ENCODE measurements at regions not wholly inside any gene's neighbourhood (a gene's known extent, or its start where the extent isn't known, plus 50 kb on each side); places are given as distances from the start of the nearest gene placed in this dataset.
"Not testable (repeated sequence)": the region's sequence is repeated elsewhere in the genome, so short reads cannot be mapped to it uniquely, and the experiment has no call there.

DNA sequence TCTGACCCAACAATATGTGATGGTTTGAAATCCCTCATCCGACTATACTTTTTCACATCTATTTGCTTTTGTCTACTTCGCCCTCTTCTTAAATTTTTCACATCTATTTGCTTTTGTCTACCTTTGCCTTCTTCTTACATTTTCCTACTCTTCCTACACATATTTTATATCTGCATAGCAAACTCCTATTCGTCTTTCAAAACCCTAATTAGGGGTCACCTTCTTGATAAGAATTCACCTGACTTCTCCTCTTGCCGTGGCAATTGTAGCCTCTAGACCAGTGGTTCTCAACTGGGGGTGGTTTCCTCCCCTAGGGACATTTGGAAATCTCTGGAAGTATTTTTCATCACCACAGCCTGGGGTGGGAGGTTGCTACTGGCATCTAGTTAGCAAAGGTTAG is 607.4 kb downstream of the NTRK3 start:
- DNase-seq (ENCODE audit: low read depth in 2 of 2) = no peak
- no peak overlapping the region for H3K9ac ChIP-seq (ENCODE audit: insufficient read depth, low read length)
- no peaks in the 10 kb centered on the region for H3K79me2 ChIP-seq (ENCODE audit: control insufficient read depth, insufficient read depth, low read length)
- no peak overlapping the region for H3K27ac ChIP-seq (ENCODE audit: insufficient read depth, low read length)
- H3K36me3 ChIP-seq (ENCODE audit: control insufficient read depth, insufficient read depth, low read length) = no peaks in the 10 kb centered on the region
- H3K4me2 ChIP-seq (ENCODE audit: extremely low read depth, insufficient read depth, low read length) = no peak overlapping the region
- H4K20me1 ChIP-seq (ENCODE audit: control insufficient read depth, extremely low read depth, insufficient read depth, low read length) = no peaks in the 10 kb centered on the region
- no peaks in the 10 kb centered on the region for H3K27me3 ChIP-seq (ENCODE audit: control insufficient read depth, insufficient read depth, low read length)
- H3K9me3 ChIP-seq (ENCODE audit: control insufficient read depth, insufficient read depth, low read depth, low read length) = no peaks in the 10 kb centered on the region
- TF ChIP-seq, protein P1, sequence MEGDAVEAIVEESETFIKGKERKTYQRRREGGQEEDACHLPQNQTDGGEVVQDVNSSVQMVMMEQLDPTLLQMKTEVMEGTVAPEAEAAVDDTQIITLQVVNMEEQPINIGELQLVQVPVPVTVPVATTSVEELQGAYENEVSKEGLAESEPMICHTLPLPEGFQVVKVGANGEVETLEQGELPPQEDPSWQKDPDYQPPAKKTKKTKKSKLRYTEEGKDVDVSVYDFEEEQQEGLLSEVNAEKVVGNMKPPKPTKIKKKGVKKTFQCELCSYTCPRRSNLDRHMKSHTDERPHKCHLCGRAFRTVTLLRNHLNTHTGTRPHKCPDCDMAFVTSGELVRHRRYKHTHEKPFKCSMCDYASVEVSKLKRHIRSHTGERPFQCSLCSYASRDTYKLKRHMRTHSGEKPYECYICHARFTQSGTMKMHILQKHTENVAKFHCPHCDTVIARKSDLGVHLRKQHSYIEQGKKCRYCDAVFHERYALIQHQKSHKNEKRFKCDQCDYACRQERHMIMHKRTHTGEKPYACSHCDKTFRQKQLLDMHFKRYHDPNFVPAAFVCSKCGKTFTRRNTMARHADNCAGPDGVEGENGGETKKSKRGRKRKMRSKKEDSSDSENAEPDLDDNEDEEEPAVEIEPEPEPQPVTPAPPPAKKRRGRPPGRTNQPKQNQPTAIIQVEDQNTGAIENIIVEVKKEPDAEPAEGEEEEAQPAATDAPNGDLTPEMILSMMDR (conservative IDR thresholded peaks at IDR 0.05 in 1 of 2, IDR thresholded peaks at IDR 0.05 in 1 of 2; ENCODE audit: low read depth in 1 of 2, low read length in 2 of 2) = no peak
- TF ChIP-seq EZH2 (IDR thresholded peaks at IDR 0.05; ENCODE audit: low read length, missing control alignments) = no peak
- H2AFZ ChIP-seq (ENCODE audit: low read length) = no peak overlapping the region
- no peaks in the 10 kb centered on the region for H3K4me1 ChIP-seq (ENCODE audit: control insufficient read depth, extremely low read depth, insufficient read depth, low read length)
- no peak overlapping the region for H3K4me3 ChIP-seq (replicated peaks in 1 of 4; ENCODE audit: control extremely low read depth in 1 of 4, insufficient read depth in 1 of 4, low read depth in 3 of 4, low read length in 4 of 4)

DNA sequence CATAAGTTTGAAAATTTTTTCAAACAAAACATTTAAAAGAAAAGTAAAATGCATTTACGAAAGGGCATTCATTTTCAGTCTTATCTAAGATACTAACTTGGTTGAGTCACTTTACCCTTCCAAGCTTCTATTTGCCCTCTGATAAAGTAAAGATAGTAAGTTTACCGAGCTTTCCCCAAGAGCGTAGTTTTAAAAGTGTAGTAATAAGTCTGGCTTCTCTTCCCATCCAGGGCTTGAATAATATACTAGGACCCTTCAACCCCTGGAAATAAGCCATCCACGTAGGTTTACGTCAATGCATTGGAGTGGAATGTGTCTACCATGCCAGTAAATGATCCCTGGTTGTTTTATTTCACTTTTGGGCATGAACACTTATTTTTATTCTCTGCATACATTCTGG is 608.3 kb downstream of the NTRK3 start:
- H3K4me2 ChIP-seq (ENCODE audit: extremely low read depth, insufficient read depth, low read length) = no peak overlapping the region
- no peak overlapping the region for H2AFZ ChIP-seq (ENCODE audit: low read length)
- TF ChIP-seq EZH2 (IDR thresholded peaks at IDR 0.05; ENCODE audit: low read length, missing control alignments) = no peak
- TF ChIP-seq, protein P1 (conservative IDR thresholded peaks at IDR 0.05 in 1 of 2, IDR thresholded peaks at IDR 0.05 in 1 of 2; ENCODE audit: low read depth in 1 of 2, low read length in 2 of 2) = no peak
- H3K79me2 ChIP-seq (ENCODE audit: control insufficient read depth, insufficient read depth, low read length) = no peaks in the 10 kb centered on the region
- H3K36me3 ChIP-seq (ENCODE audit: control insufficient read depth, insufficient read depth, low read length) = no peaks in the 10 kb centered on the region
- no peaks in the 10 kb centered on the region for H3K9me3 ChIP-seq (ENCODE audit: control insufficient read depth, insufficient read depth, low read depth, low read length)
- H4K20me1 ChIP-seq (ENCODE audit: control insufficient read depth, extremely low read depth, insufficient read depth, low read length) = no peaks in the 10 kb centered on the region
- H3K4me3 ChIP-seq (replicated peaks in 1 of 4; ENCODE audit: control extremely low read depth in 1 of 4, insufficient read depth in 1 of 4, low read depth in 3 of 4, low read length in 4 of 4) = no peak overlapping the region
- peak; percentile 13 to 65 for DNase-seq (ENCODE audit: low read depth in 2 of 2)
- no peaks in the 10 kb centered on the region for H3K27me3 ChIP-seq (ENCODE audit: control insufficient read depth, insufficient read depth, low read length)
- no peaks in the 10 kb centered on the region for H3K4me1 ChIP-seq (ENCODE audit: control insufficient read depth, extremely low read depth, insufficient read depth, low read length)
- H3K9ac ChIP-seq (ENCODE audit: insufficient read depth, low read length) = no peak overlapping the region
- no peak overlapping the region for H3K27ac ChIP-seq (ENCODE audit: insufficient read depth, low read length)

DNA sequence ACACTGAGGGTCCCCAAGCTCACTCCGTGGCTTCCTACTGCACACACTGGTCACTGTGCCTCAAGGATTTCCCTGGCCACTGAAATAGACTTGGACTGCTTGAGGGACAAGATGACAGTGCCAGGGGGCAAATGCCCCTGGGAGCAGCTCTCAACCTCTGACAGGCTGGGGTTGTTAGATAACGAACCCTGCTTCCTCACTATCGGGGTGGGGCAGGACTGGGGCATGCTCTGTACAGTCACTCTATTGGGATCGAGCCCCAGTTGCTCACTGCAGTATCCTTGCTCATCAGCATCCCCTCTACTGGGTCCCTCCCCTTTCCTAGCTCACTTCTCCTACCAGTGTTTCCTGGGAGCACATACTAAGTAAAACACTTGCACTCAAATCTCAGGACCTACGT is 610.8 kb downstream of the NTRK3 start:
- H3K27ac ChIP-seq (ENCODE audit: insufficient read depth, low read length) = no peak overlapping the region
- no peak overlapping the region for H3K4me2 ChIP-seq (ENCODE audit: extremely low read depth, insufficient read depth, low read length)
- no peaks in the 10 kb centered on the region for H4K20me1 ChIP-seq (ENCODE audit: control insufficient read depth, extremely low read depth, insufficient read depth, low read length)
- H3K4me1 ChIP-seq (ENCODE audit: control insufficient read depth, extremely low read depth, insufficient read depth, low read length) = no peaks in the 10 kb centered on the region
- H2AFZ ChIP-seq (ENCODE audit: low read length) = no peak overlapping the region
- H3K9ac ChIP-seq (ENCODE audit: insufficient read depth, low read length) = no peak overlapping the region
- no peak overlapping the region for H3K4me3 ChIP-seq (replicated peaks in 1 of 4; ENCODE audit: control extremely low read depth in 1 of 4, insufficient read depth in 1 of 4, low read depth in 3 of 4, low read length in 4 of 4)
- H3K36me3 ChIP-seq (ENCODE audit: control insufficient read depth, insufficient read depth, low read length) = no peaks in the 10 kb centered on the region
- DNase-seq (ENCODE audit: low read depth in 2 of 2) = no peak
- no peaks in the 10 kb centered on the region for H3K27me3 ChIP-seq (ENCODE audit: control insufficient read depth, insufficient read depth, low read length)
- H3K9me3 ChIP-seq (ENCODE audit: control insufficient read depth, insufficient read depth, low read depth, low read length) = no peaks in the 10 kb centered on the region
- TF ChIP-seq EZH2 (IDR thresholded peaks at IDR 0.05; ENCODE audit: low read length, missing control alignments) = no peak
- TF ChIP-seq, protein P1 (conservative IDR thresholded peaks at IDR 0.05 in 1 of 2, IDR thresholded peaks at IDR 0.05 in 1 of 2; ENCODE audit: low read depth in 1 of 2, low read length in 2 of 2) = no peak
- no peaks in the 10 kb centered on the region for H3K79me2 ChIP-seq (ENCODE audit: control insufficient read depth, insufficient read depth, low read length)

DNA sequence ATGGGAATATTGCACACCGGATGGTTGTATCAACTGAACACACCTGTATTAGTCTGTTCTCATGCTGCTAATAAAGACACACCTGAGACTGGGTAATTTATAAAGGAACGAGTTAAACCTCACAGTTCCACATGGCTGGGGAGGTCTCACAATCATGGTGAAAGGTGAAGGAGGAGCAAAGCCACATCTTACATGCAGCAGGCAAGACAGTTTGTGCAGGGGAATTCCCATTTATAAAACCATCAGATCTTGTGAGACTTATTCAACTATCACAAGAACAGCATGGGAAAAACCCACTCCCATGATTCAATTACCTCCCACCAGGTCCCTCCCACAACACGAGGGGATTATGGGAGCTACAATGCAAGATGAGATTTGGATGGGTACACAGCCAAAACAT is 613.5 kb downstream of the NTRK3 start:
- H2AFZ ChIP-seq (ENCODE audit: low read length); H3K4me3 ChIP-seq (replicated peaks in 1 of 4; ENCODE audit: control extremely low read depth in 1 of 4, insufficient read depth in 1 of 4, low read depth in 3 of 4, low read length in 4 of 4); H3K27me3 ChIP-seq (ENCODE audit: control insufficient read depth, insufficient read depth, low read length); H3K27ac ChIP-seq (ENCODE audit: insufficient read depth, low read length); H3K36me3 ChIP-seq (ENCODE audit: control insufficient read depth, insufficient read depth, low read length); H3K4me2 ChIP-seq (ENCODE audit: extremely low read depth, insufficient read depth, low read length); DNase-seq (ENCODE audit: low read depth in 2 of 2); H3K79me2 ChIP-seq (ENCODE audit: control insufficient read depth, insufficient read depth, low read length); H3K4me1 ChIP-seq (ENCODE audit: control insufficient read depth, extremely low read depth, insufficient read depth, low read length); H3K9ac ChIP-seq (ENCODE audit: insufficient read depth, low read length); H4K20me1 ChIP-seq (ENCODE audit: control insufficient read depth, extremely low read depth, insufficient read depth, low read length); H3K9me3 ChIP-seq (ENCODE audit: control insufficient read depth, insufficient read depth, low read depth, low read length): not testable (repeated sequence)
